ENCODE measurements at regions not wholly inside any gene's neighbourhood (a gene's known extent, or its start where the extent isn't known, plus 50 kb on each side); places are given as distances from the start of the nearest gene placed in this dataset.

DNA sequence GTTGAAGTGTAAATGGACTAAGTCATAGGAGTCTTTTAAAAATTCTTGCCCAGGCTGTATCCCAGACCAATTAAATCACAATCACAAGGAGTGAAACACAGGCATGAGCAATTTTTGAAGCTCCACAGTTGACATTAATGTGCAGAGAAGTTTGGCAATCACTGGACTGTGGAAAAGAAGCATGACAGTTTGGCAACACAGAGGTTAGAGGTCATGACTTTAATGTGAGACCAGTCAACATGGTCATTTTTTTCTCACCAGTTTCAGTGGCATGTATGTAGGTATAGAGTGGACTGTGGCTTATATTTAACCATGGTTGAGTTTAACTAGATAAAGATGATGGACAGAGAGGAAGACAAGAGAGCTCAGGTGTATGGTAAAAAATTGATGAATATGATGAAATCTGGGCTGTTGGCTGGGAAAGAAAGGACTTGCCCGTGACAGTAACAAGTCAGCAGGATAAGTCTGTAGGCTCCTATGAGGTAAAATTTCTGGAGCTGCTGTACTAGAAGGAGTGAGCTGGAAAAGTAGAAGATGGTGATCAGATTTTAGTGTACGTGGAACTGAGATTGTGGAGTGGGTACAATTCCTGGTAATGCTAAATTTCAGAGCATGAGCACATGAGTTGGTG lies 432.2 kb upstream of the GHITM start:
- no peak for TF ChIP-seq POLR2A (IDR thresholded peaks at IDR 0.05)
- TF ChIP-seq, protein P1, sequence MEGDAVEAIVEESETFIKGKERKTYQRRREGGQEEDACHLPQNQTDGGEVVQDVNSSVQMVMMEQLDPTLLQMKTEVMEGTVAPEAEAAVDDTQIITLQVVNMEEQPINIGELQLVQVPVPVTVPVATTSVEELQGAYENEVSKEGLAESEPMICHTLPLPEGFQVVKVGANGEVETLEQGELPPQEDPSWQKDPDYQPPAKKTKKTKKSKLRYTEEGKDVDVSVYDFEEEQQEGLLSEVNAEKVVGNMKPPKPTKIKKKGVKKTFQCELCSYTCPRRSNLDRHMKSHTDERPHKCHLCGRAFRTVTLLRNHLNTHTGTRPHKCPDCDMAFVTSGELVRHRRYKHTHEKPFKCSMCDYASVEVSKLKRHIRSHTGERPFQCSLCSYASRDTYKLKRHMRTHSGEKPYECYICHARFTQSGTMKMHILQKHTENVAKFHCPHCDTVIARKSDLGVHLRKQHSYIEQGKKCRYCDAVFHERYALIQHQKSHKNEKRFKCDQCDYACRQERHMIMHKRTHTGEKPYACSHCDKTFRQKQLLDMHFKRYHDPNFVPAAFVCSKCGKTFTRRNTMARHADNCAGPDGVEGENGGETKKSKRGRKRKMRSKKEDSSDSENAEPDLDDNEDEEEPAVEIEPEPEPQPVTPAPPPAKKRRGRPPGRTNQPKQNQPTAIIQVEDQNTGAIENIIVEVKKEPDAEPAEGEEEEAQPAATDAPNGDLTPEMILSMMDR (IDR thresholded peaks at IDR 0.05) = no peak
- TF ChIP-seq EP300 (IDR thresholded peaks at IDR 0.05) = no peak
